Embryonic facial prominence (tissue), 1 donor: ENCODE measurements at regions not wholly inside any gene's neighbourhood (a gene's known extent, or its start where the extent isn't known, plus 50 kb on each side); places are given as distances from the start of the nearest gene placed in this dataset.

Experiments
- DNase-seq: peaks from one replicate; pipeline ENCODE4 v3.0.0-alpha.2; 2016; ENCODE audit errors: extremely low spot score

- no peak for DNase-seq
Measured at GRCh38 chr4:54359919-54360650, 131.0 kb downstream of the PDGFRA start.

GRCh38 chr4:54363037-54363436 is 133.9 kb downstream of the PDGFRA start:
- DNase-seq: no peak

- DNase-seq: no peak
Measured at GRCh38 chr4:54365691-54366090, 136.6 kb downstream of the PDGFRA start.

- no peak for DNase-seq
Measured at GRCh38 chr4:54367059-54367458, 138.0 kb downstream of the PDGFRA start.

- peak; percentile 12 for DNase-seq
Measured at GRCh38 chr4:54368281-54369265, 139.5 kb downstream of the PDGFRA start.

- no peak for DNase-seq
Measured at GRCh38 chr4:54371173-54371572, 142.1 kb downstream of the PDGFRA start.

GRCh38 chr4:54372951-54373350 is 143.9 kb downstream of the PDGFRA start:
- DNase-seq: no peak

GRCh38 chr4:54373718-54374210 is 144.7 kb downstream of the PDGFRA start:
- DNase-seq: no peak

- no peak for DNase-seq
Measured at GRCh38 chr4:54378461-54378860, 149.4 kb downstream of the PDGFRA start.

- DNase-seq: no peak
Measured at GRCh38 chr4:54384152-54384551, 155.1 kb downstream of the PDGFRA start.

- no peak for DNase-seq
Measured at GRCh38 chr4:54384563-54384962, 155.5 kb downstream of the PDGFRA start.

- no peak for DNase-seq
Measured at GRCh38 chr4:54386042-54386669, 157.1 kb downstream of the PDGFRA start.

GRCh38 chr4:54386693-54387092 is 157.6 kb downstream of the PDGFRA start:
- DNase-seq: no peak

GRCh38 chr4:54390670-54391069 is 161.6 kb downstream of the PDGFRA start:
- DNase-seq: no peak

GRCh38 chr4:54391104-54391503 is 162.0 kb downstream of the PDGFRA start:
- no peak for DNase-seq

- DNase-seq: no peak
Measured at GRCh38 chr4:54392479-54392878, 163.4 kb downstream of the PDGFRA start.

- no peak for DNase-seq
Measured at GRCh38 chr4:54393243-54393642, 164.2 kb downstream of the PDGFRA start.

GRCh38 chr4:54395013-54395527 is 166.0 kb downstream of the PDGFRA start:
- no peak for DNase-seq

GRCh38 chr4:54400188-54400587 is 171.1 kb downstream of the PDGFRA start:
- no peak for DNase-seq

GRCh38 chr4:54400802-54401201 is 171.7 kb downstream of the PDGFRA start:
- no peak for DNase-seq

GRCh38 chr4:54402880-54403480 is 173.9 kb downstream of the PDGFRA start:
- no peak for DNase-seq
